Hepatocyte (in vitro differentiated cells): ENCODE measurements at regions not wholly inside any gene's neighbourhood (a gene's known extent, or its start where the extent isn't known, plus 50 kb on each side); places are given as distances from the start of the nearest gene placed in this dataset.

Experiments used
- CTCF ChIP-seq: fragments of 200-600 bp; sonication (generic); IDR thresholded peaks from 2 replicates; pipeline ENCODE4 v1.5.1; 2016; ENCODE audit warnings: antibody characterized with exemption, mild to moderate bottlenecking; ENCODE audit not compliant: poor library complexity
- EZH2 ChIP-seq: fragments of 200-600 bp; sonication (generic); IDR thresholded peaks from 2 replicates; pipeline ENCODE4 v1.6.1; 2016; ENCODE audit warnings: antibody characterized with exemption, mild to moderate bottlenecking, borderline replicate concordance
- EZH2phosphoT487 ChIP-seq: fragments of 200-600 bp; sonication (generic); IDR thresholded peaks from one replicate; pipeline ENCODE4 v1.6.1; 2018; ENCODE audit warnings: antibody characterized with exemption, mild to moderate bottlenecking, low read depth, moderate library complexity; ENCODE audit not compliant: unreplicated experiment, severe bottlenecking

GRCh38 chr21:35909456-35910223 is 150.7 kb downstream of the SETD4 start:
- TF ChIP-seq CTCF = no peak
- no peak for TF ChIP-seq EZH2phosphoT487
- no peak for TF ChIP-seq EZH2
